HepG2 (cell line): ENCODE measurements at regions not wholly inside any gene's neighbourhood (a gene's known extent, or its start where the extent isn't known, plus 50 kb on each side); places are given as distances from the start of the nearest gene placed in this dataset.

Source experiments
- ATAC-seq: fragments of 200-7000 bp; cut with Tn5 transposase; 3 replicates; pipeline ENCODE4 v1.9.1; 2020; ENCODE audit warnings: mild to moderate bottlenecking, moderate library complexity
- BruUV-seq: library from RNA; stranded (reverse); fragments of 400-500 nt; replicated peaks from 2 replicates; lab custom pipeline; 2021; lab: Mats Ljungman, UMichigan
- CTCF ChIA-PET: fragments of 300-600 bp; formaldehyde crosslinking; extraction: SDS; loops from one replicate; lab custom pipeline; 2021; ENCODE audit warnings: low total read pairs, inconsistent platforms, low intra/inter-chr PET ratio; lab: Yijun Ruan, JAX
- POLR2A ChIA-PET: fragments of 350-600 bp; sonication (Branson Sonifier 250); formaldehyde crosslinking; loops from one replicate; lab custom pipeline; 2020; ENCODE audit warnings: antibody characterized with exemption, inconsistent platforms; lab: Yijun Ruan, JAX
- DNase-seq: peaks from one replicate; pipeline ENCODE4 v3.0.0-alpha.2; 2015; ENCODE audit warnings: low spot score
- FAIRE-seq: peaks from 3 replicates; lab custom pipeline; 2011; peaks lifted over from hg19 to GRCh38; lab: Jason Lieb, UNC
- H2AFZ ChIP-seq: one replicate; pipeline ENCODE4 v1.6.1; 2011; ENCODE audit warnings: low read length, inconsistent platforms
- H3K27ac ChIP-seq: fragments of 300-600 bp; 3 replicates; pipeline ENCODE4 v1.8.0; 2011; ENCODE audit warnings: mixed run types, mild to moderate bottlenecking, mixed read lengths, low read length, inconsistent platforms; ENCODE audit not compliant: insufficient read depth; ENCODE audit errors: extremely low read length
- H3K27me3 ChIP-seq, 2 experiments: fragments of 200-600 bp in 1 of 2; 2 replicates in 1 of 2; 3 replicates in 1 of 2; pipeline versions ENCODE4 v1.6.0 to v1.8.0; 2011; ENCODE audit warnings: low read length in 2 of 2, mild to moderate bottlenecking in 2 of 2, moderate library complexity in 2 of 2, inconsistent platforms in 1 of 2; ENCODE audit not compliant: insufficient read depth in 2 of 2, control insufficient read depth in 1 of 2
- H3K36me3 ChIP-seq, 2 experiments: fragments of 200-600 bp in 1 of 2; replicated peaks in 1 of 2; 2 replicates in 1 of 2; 3 replicates in 1 of 2; pipeline versions ENCODE4 v1.5.1 to v1.8.0; 2011; ENCODE audit warnings: low read length in 2 of 2, inconsistent platforms in 1 of 2; ENCODE audit not compliant: insufficient read depth in 2 of 2, control insufficient read depth in 1 of 2
- H3K4me1 ChIP-seq: 2 replicates; pipeline ENCODE4 v1.5.1; 2012; ENCODE audit warnings: low read length, inconsistent platforms; ENCODE audit not compliant: insufficient read depth
- H3K4me2 ChIP-seq: 2 replicates; pipeline ENCODE4 v1.6.0; 2011; ENCODE audit warnings: low read depth, low read length, inconsistent platforms
- H3K4me3 ChIP-seq, 3 experiments: fragments of 200-600 bp in 1 of 3; sonication (generic), shearing (Covaris generic) in 1 of 3; replicated peaks in 1 of 3; 2 replicates each; pipeline ENCODE4 v1.5.1; 2011 to 2016; ENCODE audit warnings: low read length in 3 of 3, inconsistent platforms in 2 of 3, low read depth in 2 of 3, mild to moderate bottlenecking in 2 of 3, control low read depth in 1 of 3, mixed read lengths in 1 of 3; ENCODE audit not compliant: insufficient read depth in 1 of 3
- H3K79me2 ChIP-seq: one replicate; pipeline ENCODE4 v1.6.1; 2011; ENCODE audit warnings: low read length, inconsistent platforms; ENCODE audit not compliant: insufficient read depth
- H3K9ac ChIP-seq: 2 replicates; pipeline ENCODE4 v1.6.0; 2011; ENCODE audit warnings: mild to moderate bottlenecking, low read depth, low read length, inconsistent platforms; ENCODE audit not compliant: insufficient read depth
- H3K9me3 ChIP-seq: 2 replicates; pipeline ENCODE4 v1.5.1; 2012; ENCODE audit warnings: mild to moderate bottlenecking, low read length
- H4K20me1 ChIP-seq: 2 replicates; pipeline ENCODE4 v1.6.0; 2011; ENCODE audit warnings: inconsistent platforms, mild to moderate bottlenecking, low read length, moderate library complexity; ENCODE audit not compliant: insufficient read depth
- ATRX ChIP-seq: sonication (generic); formaldehyde crosslinking; IDR thresholded peaks from 2 replicates; pipeline ENCODE4 v1.4.0; 2020; ENCODE audit warnings: missing genetic modification reagents, borderline replicate concordance
- DR1 ChIP-seq: sonication (generic); formaldehyde crosslinking; IDR thresholded peaks from 2 replicates; pipeline ENCODE4 v1.8.0; 2021; ENCODE audit warnings: mild to moderate bottlenecking, missing genetic modification reagents, inconsistent platforms
- GLI4 ChIP-seq: sonication (generic); formaldehyde crosslinking; IDR thresholded peaks from 2 replicates; pipeline ENCODE4 v1.5.1; 2020; ENCODE audit warnings: missing genetic modification reagents, mild to moderate bottlenecking, moderate library complexity, borderline replicate concordance
- HNRNPL ChIP-seq: fragments of 200-400 bp; formaldehyde crosslinking; IDR thresholded peaks from 2 replicates; pipeline ENCODE4 v1.6.1; 2017; ENCODE audit warnings: mild to moderate bottlenecking, low read depth, low read length
- KLF16 ChIP-seq, 2 experiments: sonication (generic) in 1 of 2; formaldehyde crosslinking in 1 of 2; IDR thresholded peaks; 2 replicates each; pipeline versions ENCODE4 v1.6.1 to v1.8.0; 2016 to 2023; ENCODE audit warnings: missing genetic modification reagents in 2 of 2, missing compliant biosample characterization in 1 of 2
- NAIF1 ChIP-seq: sonication (generic); formaldehyde crosslinking; IDR thresholded peaks from 2 replicates; pipeline ENCODE4 v1.5.0; 2020; ENCODE audit warnings: mild to moderate bottlenecking, missing genetic modification reagents, borderline replicate concordance
- RELA ChIP-seq: sonication (generic); formaldehyde crosslinking; IDR thresholded peaks from 2 replicates; pipeline ENCODE4 v1.4.0; 2020; ENCODE audit warnings: missing genetic modification reagents
- SIN3B ChIP-seq: fragments of 150-350 bp; IDR thresholded peaks from 2 replicates; pipeline ENCODE4 v1.6.1; 2014; ENCODE audit warnings: low read length
- ZBTB38 ChIP-seq: sonication (generic); formaldehyde crosslinking; IDR thresholded peaks from 2 replicates; pipeline ENCODE4 v1.5.1; 2020; ENCODE audit warnings: mild to moderate bottlenecking, missing genetic modification reagents
- ZNF225 ChIP-seq: sonication (generic); formaldehyde crosslinking; IDR thresholded peaks from 2 replicates; pipeline ENCODE4 v1.4.0; 2020; ENCODE audit warnings: mild to moderate bottlenecking, missing genetic modification reagents
- ZNF331 ChIP-seq: sonication (generic); formaldehyde crosslinking; IDR thresholded peaks from 2 replicates; pipeline ENCODE4 v1.4.0; 2020; ENCODE audit warnings: missing genetic modification reagents
- ZNF619 ChIP-seq: sonication (generic); formaldehyde crosslinking; IDR thresholded peaks from 2 replicates; pipeline ENCODE4 v1.4.0; 2020; ENCODE audit warnings: mild to moderate bottlenecking, missing genetic modification reagents
- ZNF629 ChIP-seq: sonication (generic); formaldehyde crosslinking; conservative IDR thresholded peaks from 2 replicates; pipeline ENCODE4 v1.5.0; 2020; ENCODE audit warnings: missing genetic modification reagents
- ZNF644 ChIP-seq: IDR thresholded peaks from 2 replicates; pipeline ENCODE4 v1.6.1; 2016; ENCODE audit warnings: low read depth
- ZNF703 ChIP-seq: sonication (generic); formaldehyde crosslinking; IDR thresholded peaks from 2 replicates; pipeline ENCODE4 v1.5.1; 2020; ENCODE audit warnings: missing genetic modification reagents, mild to moderate bottlenecking, moderate library complexity, borderline replicate concordance
- ZNF784 ChIP-seq: sonication (generic); formaldehyde crosslinking; IDR thresholded peaks from 2 replicates; pipeline ENCODE4 v1.5.1; 2020; ENCODE audit warnings: missing genetic modification reagents, mild to moderate bottlenecking, borderline replicate concordance
- WGBS: methylation state at CpG from one replicate; pipeline ENCODE4 v1.1.6; 2017; ENCODE audit warnings: low lambda C conversion rate; 5-methylcytosine and 5-hydroxymethylcytosine counted together
- in situ Hi-C: cut with HindIII; loops from 2 replicates; pipeline ENCODE4 v1.10.0; 2017; ENCODE audit warnings: low pct_unique_long_range_greater_than_20kb; ENCODE audit not compliant: extremely low pct_ligation_motif_present
- intact Hi-C: fragments of 100-400 bp; cut with micrococcal nuclease; formaldehyde crosslinking; loops from one replicate; pipeline ENCODE4 v1.10.0; 2022; ENCODE audit not compliant: unreplicated experiment
- TF ChIP-seq, protein P1 (sequence below): sonication (generic); formaldehyde crosslinking; IDR thresholded peaks from 2 replicates; pipeline ENCODE4 v1.5.0; 2020; ENCODE audit warnings: mild to moderate bottlenecking, missing genetic modification reagents, moderate library complexity
- TF ChIP-seq, protein P2 (sequence below): sonication (generic); formaldehyde crosslinking; IDR thresholded peaks from 2 replicates; pipeline ENCODE4 v1.4.0; 2020; ENCODE audit warnings: missing genetic modification reagents, low read depth, mild to moderate bottlenecking, borderline replicate concordance

DNA sequence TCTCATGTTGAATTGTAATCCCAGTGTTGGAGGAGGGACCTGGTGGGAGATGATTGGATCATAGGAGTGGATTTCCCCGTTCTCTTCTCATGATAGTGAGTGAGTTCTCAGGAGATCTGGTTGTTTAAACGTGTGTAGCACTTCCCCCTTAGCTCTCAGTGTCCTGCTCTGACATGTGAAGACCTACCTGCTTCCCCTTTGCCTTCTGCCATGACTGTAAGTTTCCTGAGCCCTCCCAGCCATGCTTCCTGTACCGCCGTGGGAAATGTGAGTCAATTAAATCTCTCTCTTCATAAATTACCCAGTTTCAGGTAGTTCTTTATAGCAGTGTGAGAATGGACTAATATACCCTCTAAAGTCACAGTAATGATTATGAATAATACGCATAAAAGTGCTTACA lies 248.4 kb upstream of the LRRC7 start:
- in situ Hi-C loops = no loop called here
- Histone ChIP-seq H3K9ac (no peak overlapping the region), H3K9me3 (peaks cover 63% of the 10 kb centered on the region), H3K4me1 (no peaks in the 10 kb centered on the region), H3K27me3 (no peaks in the 10 kb centered on the region), H3K79me2 (no peaks in the 10 kb centered on the region), H3K4me3 (no peak overlapping the region), H4K20me1 (no peaks in the 10 kb centered on the region), H3K4me2 (no peak overlapping the region), H3K27ac (no peak overlapping the region), H3K36me3 (no peaks in the 10 kb centered on the region), H2AFZ (no peak overlapping the region)
- no peak for DNase-seq
- POLR2A ChIA-PET = no interaction called here
- FAIRE-seq = no peak
- no peak for ATAC-seq
- CTCF ChIA-PET = no interaction called here
- WGBS = 0% methylated on average over 5 of the region's 5 CpGs
- TF ChIP-seq ZNF225 (CRISPR knock-in tag) = no peak
- TF ChIP-seq ZBTB38 (CRISPR knock-in tag) = no peak
- no peak for TF ChIP-seq ZNF619 (CRISPR knock-in tag)
- no peak for TF ChIP-seq KLF16 (CRISPR knock-in tag; IDR thresholded peaks at IDR 0.05)
- no peak for TF ChIP-seq ZNF331 (CRISPR knock-in tag)
- TF ChIP-seq ZNF784 (CRISPR knock-in tag) = no peak
- TF ChIP-seq GLI4 (CRISPR knock-in tag) = no peak
- TF ChIP-seq ZNF644 = no peak
- intact Hi-C loops = no loop called here
- no TSS peak for BruUV-seq

GRCh38 chr1:69320757-69321211 lies 246.9 kb upstream of the LRRC7 start:
- 0% methylated on average over 5 of the region's 5 CpGs for WGBS
- no peak for DNase-seq
- Histone ChIP-seq H3K27me3 (no peaks in the 10 kb centered on the region), H3K4me3 (no peak overlapping the region), H3K36me3 (no peaks in the 10 kb centered on the region), H3K79me2 (no peaks in the 10 kb centered on the region), H3K4me2 (no peak overlapping the region), H3K9me3 (peaks cover 48% of the 10 kb centered on the region), H3K4me1 (no peaks in the 10 kb centered on the region), H2AFZ (no peak overlapping the region), H3K27ac (no peak overlapping the region), H3K9ac (no peak overlapping the region), H4K20me1 (no peaks in the 10 kb centered on the region)
- intact Hi-C loops = no loop called here
- POLR2A ChIA-PET = no interaction called here
- CTCF ChIA-PET = no interaction called here
- BruUV-seq = no TSS peak
- FAIRE-seq = no peak
- no peak for ATAC-seq
- in situ Hi-C loops = no loop called here
- TF ChIP-seq ZNF629 (CRISPR knock-in tag) (no peak), DR1 (CRISPR knock-in tag) (no peak), ATRX (CRISPR knock-in tag) (no peak), HNRNPL (no peak), RELA (no peak), NAIF1 (CRISPR knock-in tag) (no peak), ZNF703 (CRISPR knock-in tag) (no peak), SIN3B (no peak), ZNF644 (no peak)
- TF ChIP-seq, protein P1, sequence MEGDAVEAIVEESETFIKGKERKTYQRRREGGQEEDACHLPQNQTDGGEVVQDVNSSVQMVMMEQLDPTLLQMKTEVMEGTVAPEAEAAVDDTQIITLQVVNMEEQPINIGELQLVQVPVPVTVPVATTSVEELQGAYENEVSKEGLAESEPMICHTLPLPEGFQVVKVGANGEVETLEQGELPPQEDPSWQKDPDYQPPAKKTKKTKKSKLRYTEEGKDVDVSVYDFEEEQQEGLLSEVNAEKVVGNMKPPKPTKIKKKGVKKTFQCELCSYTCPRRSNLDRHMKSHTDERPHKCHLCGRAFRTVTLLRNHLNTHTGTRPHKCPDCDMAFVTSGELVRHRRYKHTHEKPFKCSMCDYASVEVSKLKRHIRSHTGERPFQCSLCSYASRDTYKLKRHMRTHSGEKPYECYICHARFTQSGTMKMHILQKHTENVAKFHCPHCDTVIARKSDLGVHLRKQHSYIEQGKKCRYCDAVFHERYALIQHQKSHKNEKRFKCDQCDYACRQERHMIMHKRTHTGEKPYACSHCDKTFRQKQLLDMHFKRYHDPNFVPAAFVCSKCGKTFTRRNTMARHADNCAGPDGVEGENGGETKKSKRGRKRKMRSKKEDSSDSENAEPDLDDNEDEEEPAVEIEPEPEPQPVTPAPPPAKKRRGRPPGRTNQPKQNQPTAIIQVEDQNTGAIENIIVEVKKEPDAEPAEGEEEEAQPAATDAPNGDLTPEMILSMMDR (CRISPR knock-in tag) = no peak
- TF ChIP-seq, protein P2, sequence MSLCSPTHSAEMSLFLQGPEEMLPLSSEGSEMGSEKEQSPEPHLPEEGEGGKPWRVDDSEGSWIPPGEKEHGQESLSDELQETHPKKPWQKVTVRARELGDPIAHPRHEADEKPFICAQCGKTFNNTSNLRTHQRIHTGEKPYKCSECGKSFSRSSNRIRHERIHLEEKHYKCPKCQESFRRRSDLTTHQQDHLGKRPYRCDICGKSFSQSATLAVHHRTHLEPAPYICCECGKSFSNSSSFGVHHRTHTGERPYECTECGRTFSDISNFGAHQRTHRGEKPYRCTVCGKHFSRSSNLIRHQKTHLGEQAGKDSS (CRISPR knock-in tag) = no peak
